ENCODE measurements at regions not wholly inside any gene's neighbourhood (a gene's known extent, or its start where the extent isn't known, plus 50 kb on each side); places are given as distances from the start of the nearest gene placed in this dataset.

DNA sequence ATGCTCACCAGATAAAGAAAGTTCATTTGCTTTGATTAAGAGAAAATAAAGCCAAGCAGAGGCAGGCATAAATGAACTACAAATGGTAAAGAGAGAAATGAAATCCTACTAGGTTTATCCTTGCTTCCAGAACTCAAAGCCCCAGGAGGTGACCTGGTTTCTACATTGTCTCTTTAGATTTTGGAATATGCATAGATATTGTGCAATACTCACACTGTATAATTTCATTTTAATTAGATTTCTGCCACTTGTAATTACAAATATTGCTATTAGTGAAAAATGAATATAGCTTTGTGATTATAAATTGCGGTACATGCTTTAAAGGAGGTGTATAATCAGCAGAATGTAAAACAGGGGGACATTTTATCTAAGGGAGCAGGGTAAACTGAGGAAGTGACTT, 76.9 kb upstream of the NRXN1 start:
- no peak for DNase-seq

DNA sequence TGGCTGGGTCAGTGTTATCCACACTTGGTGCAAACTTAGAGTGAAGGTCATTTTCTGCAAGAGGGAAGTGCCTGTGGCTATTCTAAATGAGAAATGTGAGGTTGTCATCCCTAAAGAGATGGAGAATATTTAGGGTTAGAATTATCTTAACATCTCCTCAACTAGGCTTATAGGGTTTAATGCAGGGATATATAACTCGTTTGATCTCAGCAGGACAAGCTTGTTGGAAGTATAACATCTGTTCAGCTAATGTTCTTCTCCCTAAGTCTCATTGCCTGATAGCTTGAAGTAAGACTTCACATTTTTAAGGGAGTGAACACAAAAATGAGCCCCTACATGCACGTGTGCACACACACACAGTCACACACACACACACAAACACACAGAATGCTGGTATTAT, 75.9 kb upstream of the NRXN1 start:
- DNase-seq = no peak

GRCh38 chr2:51105811-51106210, 73.9 kb upstream of the NRXN1 start:
- DNase-seq = no peak

GRCh38 chr2:51103205-51103604, 71.3 kb upstream of the NRXN1 start:
- DNase-seq = no peak

GRCh38 chr2:51093016-51093415, 61.1 kb upstream of the NRXN1 start:
- no peak for DNase-seq

GRCh38 chr2:51085420-51086068, 53.6 kb upstream of the NRXN1 start:
- DNase-seq = no peak

GRCh38 chr2:51084750-51085149, 52.8 kb upstream of the NRXN1 start:
- no peak for DNase-seq
